Kasumi-1 (cell line): ENCODE measurements at regions not wholly inside any gene's neighbourhood (a gene's known extent, or its start where the extent isn't known, plus 50 kb on each side); places are given as distances from the start of the nearest gene placed in this dataset.

ENCODE experiments used
- DNase-seq, 2 experiments: peaks; one replicate each; lab custom pipeline; 2025; lab: John Stamatoyannopoulos, UW

DNA sequence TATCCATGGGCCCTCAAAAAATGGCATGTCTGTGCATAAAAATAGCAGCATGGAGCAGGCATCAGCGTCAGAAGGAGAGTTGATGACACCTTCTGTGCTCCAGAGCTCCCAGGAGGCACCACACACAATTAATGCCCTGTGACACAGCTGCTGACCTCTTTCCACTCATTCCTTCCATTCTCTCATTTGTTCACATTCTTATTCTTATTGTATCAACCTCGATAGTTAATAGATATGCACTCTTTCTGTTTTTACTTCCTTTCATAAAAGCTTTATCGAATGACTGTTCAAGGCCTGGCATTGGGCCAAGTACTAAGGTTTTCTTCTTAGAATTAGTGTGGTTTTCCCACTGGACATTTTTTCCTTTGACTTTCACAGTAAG, 266.0 kb upstream of the MTNR1B start:
- DNase-seq = no peak

GRCh38 chr11:92707173-92707619, 262.3 kb upstream of the MTNR1B start:
- no peak for DNase-seq

DNA sequence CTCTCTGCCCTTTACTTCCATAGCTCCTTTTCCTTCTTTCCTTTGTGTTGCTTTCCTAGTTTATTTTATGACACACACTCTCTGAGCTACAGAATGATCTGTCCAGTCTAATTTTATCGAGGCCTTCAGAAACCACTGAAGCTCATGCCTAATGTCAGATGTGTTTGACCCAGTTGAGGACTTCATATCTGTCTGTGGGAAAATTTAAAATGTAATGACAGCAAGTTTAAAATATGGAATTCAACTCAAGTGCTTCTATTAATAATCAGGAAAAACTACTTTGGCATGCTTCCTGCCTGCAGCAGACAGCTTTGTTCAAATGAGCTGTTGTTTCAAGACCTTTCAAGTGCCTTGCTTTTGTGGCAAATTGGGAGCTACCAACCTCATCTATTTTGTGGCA, 261.8 kb upstream of the MTNR1B start:
- no peak for DNase-seq

- no peak for DNase-seq
Measured at GRCh38 chr11:92709329-92709728, 260.1 kb upstream of the MTNR1B start.

DNA sequence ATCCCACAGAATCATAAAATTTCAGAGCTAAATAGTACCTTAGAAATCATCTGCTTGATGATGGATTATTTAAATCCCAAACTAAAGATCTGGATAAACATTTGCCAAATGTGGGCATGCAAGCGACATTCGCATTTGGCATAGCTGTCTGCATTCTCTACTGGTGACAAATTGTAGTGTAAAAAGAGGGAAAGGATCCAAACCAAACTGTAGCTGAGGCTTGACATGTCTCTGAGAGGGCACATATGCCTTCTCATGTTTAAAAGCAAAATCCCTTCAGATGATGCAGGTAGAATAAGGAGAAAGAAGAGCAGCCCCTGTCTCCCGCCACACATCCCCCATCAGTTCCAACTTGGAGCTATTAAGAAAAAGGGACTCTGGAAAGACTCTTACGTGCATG, 257.5 kb upstream of the MTNR1B start:
- DNase-seq = no peak

- no peak for DNase-seq
Measured at GRCh38 chr11:92714111-92714510, 255.3 kb upstream of the MTNR1B start.

DNA sequence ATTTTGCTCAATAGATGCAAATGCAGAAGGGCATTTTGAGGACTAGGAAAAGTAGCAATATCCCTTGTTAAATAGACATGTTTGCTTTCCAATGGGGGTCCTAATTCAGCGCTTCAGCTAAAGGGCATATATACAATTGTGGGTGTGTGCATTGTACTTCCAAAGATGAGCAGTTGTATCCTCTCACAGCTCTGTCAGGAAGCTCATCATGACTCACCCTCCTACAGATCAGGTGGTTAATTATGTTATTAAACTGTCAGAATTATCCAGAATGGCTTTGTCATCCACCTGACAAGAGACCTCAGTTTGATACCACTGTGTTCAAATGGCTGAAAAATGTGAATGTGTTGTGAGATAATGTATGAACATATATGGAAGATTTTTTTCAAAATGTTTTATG, 252.2 kb upstream of the MTNR1B start:
- DNase-seq = no peak

GRCh38 chr11:92720385-92720784, 249.1 kb upstream of the MTNR1B start:
- DNase-seq = no peak

GRCh38 chr11:92725352-92725751, 244.1 kb upstream of the MTNR1B start:
- no peak for DNase-seq

- no peak for DNase-seq
Measured at GRCh38 chr11:92727123-92727522, 242.3 kb upstream of the MTNR1B start.

- no peak for DNase-seq
Measured at GRCh38 chr11:92727769-92728168, 241.7 kb upstream of the MTNR1B start.

DNA sequence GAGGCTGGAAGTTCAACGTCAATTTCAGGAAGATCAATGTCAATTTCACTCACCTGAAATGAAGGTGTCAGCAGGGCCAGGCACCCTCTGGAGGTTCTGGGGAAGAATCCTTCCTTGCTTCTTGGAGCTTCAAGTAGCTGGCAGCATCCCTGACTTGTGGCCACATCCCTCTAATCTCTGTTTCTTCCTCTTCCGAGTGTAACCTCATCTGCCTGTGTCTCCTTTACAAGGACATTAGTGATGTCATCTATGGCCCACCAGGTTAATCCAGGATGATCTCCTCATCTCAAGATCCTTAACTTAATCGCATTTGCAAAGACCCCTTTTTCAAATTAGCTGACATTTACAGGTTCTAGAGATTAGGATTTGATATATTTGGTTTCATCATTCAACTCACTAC, 240.8 kb upstream of the MTNR1B start:
- no peak for DNase-seq

DNA sequence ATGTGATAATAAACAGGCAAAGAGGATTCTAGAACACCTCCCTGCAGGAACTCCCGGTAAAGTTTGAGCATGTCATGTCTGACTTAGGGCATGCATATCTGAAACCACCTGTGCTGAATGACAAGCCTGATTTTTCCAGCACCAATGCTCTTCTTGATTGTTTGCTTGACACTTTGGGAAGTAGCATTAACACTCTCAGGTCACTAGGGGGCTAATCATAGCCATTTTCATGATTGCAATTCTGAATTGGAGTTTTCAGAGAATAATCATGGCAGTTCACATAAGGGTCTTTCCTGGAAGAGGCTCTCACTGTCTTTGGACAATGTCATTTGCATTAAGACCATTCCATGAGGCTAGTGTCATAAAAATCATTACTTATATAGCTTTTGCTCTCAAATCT, 234.4 kb upstream of the MTNR1B start:
- peak; percentile 32 to 39 for DNase-seq

DNA sequence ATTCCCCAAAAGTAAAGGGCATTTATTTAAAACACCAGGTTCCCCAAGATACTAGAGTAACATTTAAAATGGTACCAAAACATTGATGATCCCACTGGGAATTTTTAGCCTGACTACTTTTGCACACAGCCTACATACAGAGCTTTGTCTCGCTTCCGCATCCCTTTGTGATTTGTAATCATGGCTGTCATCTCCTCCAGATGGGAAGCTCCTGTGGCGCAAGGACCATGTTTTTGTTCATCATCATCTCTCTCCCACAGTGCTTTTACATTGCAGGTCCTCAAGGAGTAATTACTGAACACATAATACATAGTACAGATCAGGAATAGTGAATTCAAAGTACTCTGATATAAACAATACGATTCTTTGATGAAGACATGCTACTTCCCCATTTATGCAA, 231.2 kb upstream of the MTNR1B start:
- DNase-seq = no peak

GRCh38 chr11:92739041-92739440, 230.4 kb upstream of the MTNR1B start:
- DNase-seq = no peak

DNA sequence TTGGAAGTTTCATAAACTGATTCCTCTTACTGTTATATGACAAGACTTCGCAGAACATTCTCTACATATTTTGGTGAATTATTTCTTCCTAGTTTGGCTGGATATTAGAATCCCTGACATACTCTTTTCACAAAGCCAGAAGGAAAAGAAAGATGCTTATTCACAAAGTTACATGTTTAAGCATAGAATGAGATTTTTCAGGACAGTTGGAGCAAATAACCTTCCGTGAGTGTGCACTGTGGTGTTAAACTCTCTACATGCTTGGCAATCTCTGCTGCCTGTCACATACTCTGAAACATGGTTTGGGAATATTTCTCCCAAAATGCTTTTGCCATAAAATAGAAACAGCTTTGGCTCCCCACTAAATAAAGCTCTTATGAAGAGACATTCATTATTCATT, 230.0 kb upstream of the MTNR1B start:
- DNase-seq = no peak

GRCh38 chr11:92740276-92740675, 229.2 kb upstream of the MTNR1B start:
- no peak for DNase-seq

- no peak for DNase-seq
Measured at GRCh38 chr11:92744929-92745585, 224.4 kb upstream of the MTNR1B start.

GRCh38 chr11:92750794-92751193, 218.7 kb upstream of the MTNR1B start:
- no peak for DNase-seq

DNA sequence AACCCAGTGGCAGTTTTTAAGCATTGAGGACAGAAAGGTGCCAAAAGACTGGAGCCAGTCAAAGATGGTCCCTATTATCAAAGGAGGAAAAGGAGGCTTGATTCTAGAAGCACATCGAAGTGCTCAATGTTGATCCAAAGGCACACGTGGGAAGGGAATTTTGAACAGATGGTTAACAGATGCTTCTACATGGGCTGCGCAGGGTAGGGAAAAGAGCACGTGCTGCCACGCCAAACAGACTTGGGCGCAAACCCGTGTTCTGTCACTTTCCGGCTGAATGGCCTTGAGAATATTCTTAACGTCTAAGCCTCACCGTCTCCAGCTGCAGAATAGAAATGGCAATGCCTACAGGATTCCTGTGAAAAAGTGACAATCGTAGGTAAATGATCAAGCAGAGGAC, 217.9 kb upstream of the MTNR1B start:
- no peak for DNase-seq

GRCh38 chr11:92752122-92752521, 217.3 kb upstream of the MTNR1B start:
- DNase-seq = no peak

- DNase-seq = no peak
Measured at GRCh38 chr11:92753161-92753560, 216.3 kb upstream of the MTNR1B start.

- no peak for DNase-seq
Measured at GRCh38 chr11:92758241-92758780, 211.1 kb upstream of the MTNR1B start.

DNA sequence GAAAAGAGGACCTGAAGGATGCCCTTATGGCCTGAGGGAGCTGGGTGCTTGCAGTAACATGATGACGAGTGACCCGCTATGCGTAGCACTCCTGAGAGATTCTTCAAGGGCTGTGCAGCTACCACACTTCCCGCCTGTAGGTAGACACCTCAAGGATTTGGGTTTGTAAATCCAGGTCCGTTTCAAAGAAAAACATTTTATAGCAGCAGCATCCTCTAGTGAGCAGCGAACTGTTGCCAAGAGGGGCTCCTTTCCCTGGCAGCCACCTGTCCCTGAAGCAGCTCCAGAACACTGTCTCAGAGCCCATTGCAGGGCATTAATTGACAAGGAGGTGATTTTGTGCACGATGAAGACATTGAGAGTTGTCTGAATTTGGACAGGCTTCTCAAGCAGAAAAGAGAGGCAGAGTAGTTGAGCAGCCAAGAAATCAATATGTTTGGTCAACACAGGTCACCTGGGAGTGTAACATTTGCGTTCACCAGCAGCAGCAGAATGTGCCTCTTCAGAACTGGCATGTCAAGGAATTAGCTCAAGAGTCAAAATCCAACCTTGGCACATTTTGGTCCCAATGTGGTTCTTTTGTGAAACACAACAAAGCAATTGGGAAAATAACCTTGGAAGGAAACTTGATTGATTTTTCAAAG, 209.8 kb upstream of the MTNR1B start:
- no peak for DNase-seq
